Keratinocyte (primary cell): ENCODE measurements at regions not wholly inside any gene's neighbourhood (a gene's known extent, or its start where the extent isn't known, plus 50 kb on each side); places are given as distances from the start of the nearest gene placed in this dataset.

Experiments
- EZH2 ChIP-seq: IDR thresholded peaks from one replicate; pipeline ENCODE4 v1.6.1; 2012; ENCODE audit warnings: inconsistent platforms, mild to moderate bottlenecking, low read length, moderate library complexity
- TF ChIP-seq, protein P1 (sequence below), 3 experiments: IDR thresholded peaks in 1 of 3; conservative IDR thresholded peaks in 1 of 3; optimal IDR thresholded peaks in 1 of 3; 2 replicates in 2 of 3; 3 replicates in 1 of 3; pipeline versions ENCODE3 to v1.5.1; 2011; ENCODE audit warnings: low read length in 3 of 3, mild to moderate bottlenecking in 3 of 3, moderate library complexity in 2 of 3, control low read depth in 1 of 3, inconsistent platforms in 1 of 3; ENCODE audit not compliant: insufficient read depth in 2 of 3; ENCODE audit errors: extremely low read depth in 1 of 3

DNA sequence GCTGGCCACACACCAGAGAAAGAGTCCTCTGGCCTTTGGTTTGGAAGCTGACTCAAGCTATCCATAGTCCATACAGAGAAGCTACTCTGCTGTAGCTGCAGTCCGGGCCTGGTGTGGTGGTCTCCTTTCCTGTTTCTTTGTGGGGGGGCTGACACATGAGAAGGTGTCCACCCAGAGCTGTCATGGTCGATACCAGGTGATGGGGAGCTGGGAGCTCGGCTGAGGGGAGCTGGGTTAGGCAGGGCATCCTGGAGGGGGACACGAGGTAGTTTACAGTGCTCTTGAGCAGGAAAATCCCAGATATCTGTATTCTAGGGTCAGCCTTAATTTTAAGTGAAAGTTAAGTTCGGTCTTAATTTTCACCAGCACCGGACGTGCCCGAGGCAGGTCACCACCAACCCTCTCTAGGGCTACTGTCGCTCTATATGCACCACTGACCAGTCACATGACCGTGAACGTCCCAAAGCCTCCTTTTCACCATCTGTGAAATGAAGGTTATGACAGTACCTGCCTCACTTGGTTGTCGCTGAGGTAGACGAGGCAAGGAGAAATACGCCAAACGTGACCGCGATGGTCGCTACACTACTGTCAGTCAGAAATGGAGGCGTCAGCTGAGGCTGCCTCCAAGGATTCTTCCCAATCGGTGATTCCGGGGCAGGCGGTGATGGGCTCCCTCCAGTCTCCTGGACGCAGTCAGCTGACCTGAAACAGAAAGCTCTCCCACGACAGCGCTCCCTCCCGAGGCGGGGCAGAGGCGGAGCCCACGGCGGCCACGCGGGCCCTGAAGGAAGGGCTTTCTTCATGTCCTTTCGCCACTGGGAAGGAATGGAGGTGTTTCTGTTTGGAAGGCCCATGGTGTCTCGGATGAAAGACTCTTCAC, 69.4 kb upstream of the SHH start:
- TF ChIP-seq, protein P1, sequence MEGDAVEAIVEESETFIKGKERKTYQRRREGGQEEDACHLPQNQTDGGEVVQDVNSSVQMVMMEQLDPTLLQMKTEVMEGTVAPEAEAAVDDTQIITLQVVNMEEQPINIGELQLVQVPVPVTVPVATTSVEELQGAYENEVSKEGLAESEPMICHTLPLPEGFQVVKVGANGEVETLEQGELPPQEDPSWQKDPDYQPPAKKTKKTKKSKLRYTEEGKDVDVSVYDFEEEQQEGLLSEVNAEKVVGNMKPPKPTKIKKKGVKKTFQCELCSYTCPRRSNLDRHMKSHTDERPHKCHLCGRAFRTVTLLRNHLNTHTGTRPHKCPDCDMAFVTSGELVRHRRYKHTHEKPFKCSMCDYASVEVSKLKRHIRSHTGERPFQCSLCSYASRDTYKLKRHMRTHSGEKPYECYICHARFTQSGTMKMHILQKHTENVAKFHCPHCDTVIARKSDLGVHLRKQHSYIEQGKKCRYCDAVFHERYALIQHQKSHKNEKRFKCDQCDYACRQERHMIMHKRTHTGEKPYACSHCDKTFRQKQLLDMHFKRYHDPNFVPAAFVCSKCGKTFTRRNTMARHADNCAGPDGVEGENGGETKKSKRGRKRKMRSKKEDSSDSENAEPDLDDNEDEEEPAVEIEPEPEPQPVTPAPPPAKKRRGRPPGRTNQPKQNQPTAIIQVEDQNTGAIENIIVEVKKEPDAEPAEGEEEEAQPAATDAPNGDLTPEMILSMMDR (optimal IDR thresholded peaks at IDR 0.05 in 1 of 3, IDR thresholded peaks at IDR 0.05 in 1 of 3, conservative IDR thresholded peaks at IDR 0.05 in 1 of 3; ENCODE audit: extremely low read depth in 1 of 3, insufficient read depth in 2 of 3, low read length in 3 of 3) = no peak
- no peak for TF ChIP-seq EZH2
